ENCODE measurements at regions not wholly inside any gene's neighbourhood (a gene's known extent, or its start where the extent isn't known, plus 50 kb on each side); places are given as distances from the start of the nearest gene placed in this dataset.

DNA sequence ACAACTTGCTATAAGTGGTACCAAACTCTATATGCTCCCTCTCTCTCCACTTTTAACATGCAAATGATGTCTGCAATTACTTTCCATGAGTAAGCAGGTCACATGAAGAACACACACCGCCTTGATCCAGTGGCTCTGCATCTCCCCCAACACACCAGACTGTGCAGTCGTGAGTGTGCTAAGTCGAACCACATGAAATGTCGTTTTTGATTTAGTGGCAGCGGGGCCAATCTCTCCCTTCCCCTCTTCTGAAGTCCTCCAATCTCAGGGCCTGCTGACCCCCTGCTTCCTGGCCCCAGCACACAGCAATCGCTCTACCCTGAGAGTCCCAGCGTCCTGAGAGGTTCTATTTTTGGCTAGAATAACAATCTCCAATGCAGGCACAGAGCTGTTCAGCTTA is 312.5 kb downstream of the SHQ1 start:
- Histone ChIP-seq H3K27me3 (ENCODE audit: insufficient read depth, low read depth) (no peaks in the 10 kb centered on the region), H3K4me3 (IDR thresholded peaks at IDR 0.05; ENCODE audit: insufficient read depth, low read depth, low read length) (no peak overlapping the region), H3K36me3 (ENCODE audit: insufficient read depth) (no peaks in the 10 kb centered on the region), H3K79me2 (ENCODE audit: insufficient read depth, low read depth) (no peaks in the 10 kb centered on the region), H3K4me2 (no peak overlapping the region), H3K9ac (no peak overlapping the region), H3K4me1 (ENCODE audit: low read depth, poor library complexity, severe bottlenecking) (no peaks in the 10 kb centered on the region), H2AFZ (ENCODE audit: low read depth) (no peak overlapping the region), H4K20me1 (ENCODE audit: insufficient read depth) (no peaks in the 10 kb centered on the region), H3K27ac (no peak overlapping the region)
- TF ChIP-seq, protein P1, sequence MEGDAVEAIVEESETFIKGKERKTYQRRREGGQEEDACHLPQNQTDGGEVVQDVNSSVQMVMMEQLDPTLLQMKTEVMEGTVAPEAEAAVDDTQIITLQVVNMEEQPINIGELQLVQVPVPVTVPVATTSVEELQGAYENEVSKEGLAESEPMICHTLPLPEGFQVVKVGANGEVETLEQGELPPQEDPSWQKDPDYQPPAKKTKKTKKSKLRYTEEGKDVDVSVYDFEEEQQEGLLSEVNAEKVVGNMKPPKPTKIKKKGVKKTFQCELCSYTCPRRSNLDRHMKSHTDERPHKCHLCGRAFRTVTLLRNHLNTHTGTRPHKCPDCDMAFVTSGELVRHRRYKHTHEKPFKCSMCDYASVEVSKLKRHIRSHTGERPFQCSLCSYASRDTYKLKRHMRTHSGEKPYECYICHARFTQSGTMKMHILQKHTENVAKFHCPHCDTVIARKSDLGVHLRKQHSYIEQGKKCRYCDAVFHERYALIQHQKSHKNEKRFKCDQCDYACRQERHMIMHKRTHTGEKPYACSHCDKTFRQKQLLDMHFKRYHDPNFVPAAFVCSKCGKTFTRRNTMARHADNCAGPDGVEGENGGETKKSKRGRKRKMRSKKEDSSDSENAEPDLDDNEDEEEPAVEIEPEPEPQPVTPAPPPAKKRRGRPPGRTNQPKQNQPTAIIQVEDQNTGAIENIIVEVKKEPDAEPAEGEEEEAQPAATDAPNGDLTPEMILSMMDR (conservative IDR thresholded peaks at IDR 0.05; ENCODE audit: low read depth, low read length), result no peak

DNA sequence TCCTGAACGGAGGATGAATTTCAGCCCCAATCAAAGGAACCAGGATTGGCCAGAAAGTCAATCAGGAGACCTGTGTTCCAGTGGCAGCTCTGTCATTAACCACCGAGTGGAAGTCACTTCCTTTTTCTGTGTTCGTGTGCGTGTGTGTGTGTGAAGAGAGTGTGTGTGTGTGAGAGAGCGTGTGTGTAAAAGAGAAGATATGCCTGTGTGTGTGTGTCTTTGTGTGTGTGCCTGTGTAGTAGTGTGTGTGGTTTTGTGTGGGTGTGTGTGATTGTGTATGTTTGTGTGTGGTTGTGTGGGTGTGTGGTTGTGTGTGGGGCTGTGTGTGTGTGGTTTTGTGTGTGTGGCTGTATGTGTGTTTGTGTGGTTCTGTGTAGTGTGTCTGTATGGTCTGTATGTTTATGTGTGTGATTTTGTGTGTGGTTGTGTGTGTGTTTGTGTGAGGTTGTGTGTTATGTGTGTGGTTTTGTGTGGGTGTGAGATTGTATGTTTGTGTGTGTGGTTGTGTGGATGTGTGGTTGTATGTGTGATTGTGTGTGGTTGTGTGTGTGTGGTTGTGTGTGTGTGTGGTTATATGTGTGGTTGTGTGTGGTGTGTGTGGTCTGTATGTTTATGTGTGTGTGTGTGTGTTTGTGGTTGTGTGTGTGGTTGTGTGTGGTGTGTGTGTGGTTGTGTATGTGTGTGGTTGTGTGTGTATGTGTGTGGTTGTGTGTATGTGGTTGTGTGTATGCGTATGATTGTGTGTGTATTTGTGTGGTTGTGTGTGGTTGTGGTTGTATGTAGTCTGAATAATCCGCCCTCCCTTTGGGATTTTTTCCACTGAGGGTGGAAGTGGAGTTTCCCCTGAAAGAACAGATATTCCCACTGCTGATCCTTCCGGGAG is 314.4 kb downstream of the SHQ1 start:
- Histone ChIP-seq H3K9ac (no peak overlapping the region), H3K4me1 (ENCODE audit: low read depth, poor library complexity, severe bottlenecking) (no peaks in the 10 kb centered on the region), H3K27me3 (ENCODE audit: insufficient read depth, low read depth) (no peaks in the 10 kb centered on the region), H4K20me1 (ENCODE audit: insufficient read depth) (no peaks in the 10 kb centered on the region), H3K79me2 (ENCODE audit: insufficient read depth, low read depth) (no peaks in the 10 kb centered on the region), H2AFZ (ENCODE audit: low read depth) (no peak overlapping the region), H3K27ac (no peak overlapping the region), H3K4me2 (no peak overlapping the region), H3K36me3 (ENCODE audit: insufficient read depth) (no peaks in the 10 kb centered on the region), H3K4me3 (IDR thresholded peaks at IDR 0.05; ENCODE audit: insufficient read depth, low read depth, low read length) (no peak overlapping the region)
- TF ChIP-seq, protein P1 (conservative IDR thresholded peaks at IDR 0.05; ENCODE audit: low read depth, low read length), result no peak

- Histone ChIP-seq H3K36me3 (ENCODE audit: insufficient read depth) (no peaks in the 10 kb centered on the region), H3K79me2 (ENCODE audit: insufficient read depth, low read depth) (no peaks in the 10 kb centered on the region), H3K27me3 (ENCODE audit: insufficient read depth, low read depth) (no peaks in the 10 kb centered on the region), H3K27ac (no peak overlapping the region), H3K9ac (no peak overlapping the region), H3K4me3 (IDR thresholded peaks at IDR 0.05; ENCODE audit: insufficient read depth, low read depth, low read length) (no peak overlapping the region), H4K20me1 (ENCODE audit: insufficient read depth) (no peaks in the 10 kb centered on the region), H3K4me1 (ENCODE audit: low read depth, poor library complexity, severe bottlenecking) (no peaks in the 10 kb centered on the region), H3K4me2 (no peak overlapping the region), H2AFZ (ENCODE audit: low read depth) (no peak overlapping the region)
- TF ChIP-seq, protein P1 (conservative IDR thresholded peaks at IDR 0.05; ENCODE audit: low read depth, low read length), result no peak
Measured at GRCh38 chr3:72530426-72530825, 317.8 kb downstream of the SHQ1 start.

DNA sequence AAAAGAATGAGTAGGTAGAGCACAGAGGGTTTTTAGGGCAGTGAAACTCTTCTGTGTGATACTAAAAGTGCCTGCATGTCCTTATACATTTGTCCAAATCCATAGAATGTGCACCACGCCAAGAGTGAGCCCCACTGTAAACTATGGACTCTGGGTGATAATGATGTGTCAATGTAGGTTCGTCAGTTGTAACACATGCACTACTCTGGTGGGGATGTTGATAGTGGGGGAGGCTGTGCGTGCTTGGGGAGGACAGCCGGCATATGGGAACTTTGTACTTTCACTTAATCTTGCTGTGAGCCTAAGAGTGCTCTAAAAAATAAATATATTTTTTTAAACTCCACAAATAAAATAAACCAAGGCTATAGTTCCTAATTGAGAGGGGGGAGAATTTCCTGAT is 319.2 kb downstream of the SHQ1 start:
- no peak overlapping the region for H3K9ac ChIP-seq
- no peaks in the 10 kb centered on the region for H3K4me1 ChIP-seq (ENCODE audit: low read depth, poor library complexity, severe bottlenecking)
- no peaks in the 10 kb centered on the region for H3K79me2 ChIP-seq (ENCODE audit: insufficient read depth, low read depth)
- TF ChIP-seq, protein P1 (conservative IDR thresholded peaks at IDR 0.05; ENCODE audit: low read depth, low read length), result no peak
- no peak overlapping the region for H2AFZ ChIP-seq (ENCODE audit: low read depth)
- H4K20me1 ChIP-seq (ENCODE audit: insufficient read depth), result no peaks in the 10 kb centered on the region
- H3K27me3 ChIP-seq (ENCODE audit: insufficient read depth, low read depth), result no peaks in the 10 kb centered on the region
- H3K4me3 ChIP-seq (IDR thresholded peaks at IDR 0.05; ENCODE audit: insufficient read depth, low read depth, low read length), result no peak overlapping the region
- no peak overlapping the region for H3K4me2 ChIP-seq
- H3K27ac ChIP-seq, result no peak overlapping the region
- H3K36me3 ChIP-seq (ENCODE audit: insufficient read depth), result no peaks in the 10 kb centered on the region
